Left cardiac atrium (tissue), 4 donors: ENCODE measurements at regions not wholly inside any gene's neighbourhood (a gene's known extent, or its start where the extent isn't known, plus 50 kb on each side); places are given as distances from the start of the nearest gene placed in this dataset.
"Not testable (repeated sequence)": the region's sequence is repeated elsewhere in the genome, so short reads cannot be mapped to it uniquely, and the experiment has no call there.

Experiments used
- ATAC-seq, 2 donors: fragments of 200-7000 bp; cut with Tn5 transposase; one replicate each; pipeline ENCODE4 v1.9.1; 2020; ENCODE audit warnings: mild to moderate bottlenecking in 2 of 2, moderate library complexity in 2 of 2
- DNase-seq: peaks from one replicate; pipeline ENCODE4 v3.0.0-alpha.2; 2020
- intact Hi-C, 2 donors: fragments of 100-400 bp; cut with DNase I; formaldehyde crosslinking; loops; one replicate each; pipeline versions ENCODE4 v1.14.1 to v1.15.1; 2022 to 2023
- donor health status: DM: no; HTN: yes; CAD: no.
- donor health status: DM: no; HTN: yes; CAD: no; lungs with severe emphysema.
- donor health status: DM: yes; HTN: yes; CAD: no.
- donor health status: Dilated cardiomyopathy.

- intact Hi-C loops = no loop called here
- ATAC-seq (no peak), DNase-seq (no peak)
Measured at GRCh38 chr22:48929276-48929790, 898.3 kb downstream of the BRD1 start.

GRCh38 chr22:48927591-48927990 lies 900.1 kb downstream of the BRD1 start:
- intact Hi-C loops = no loop called here
- DNase-seq (no peak), ATAC-seq (no peak)

GRCh38 chr22:48926643-48927042 lies 901.0 kb downstream of the BRD1 start:
- intact Hi-C loops = no loop called here
- DNase-seq (no peak), ATAC-seq (no peak)

- intact Hi-C loops = no loop called here
- no peak for DNase-seq
Measured at GRCh38 chr22:48926136-48926535, 901.5 kb downstream of the BRD1 start.

GRCh38 chr22:48925450-48925849 lies 902.2 kb downstream of the BRD1 start:
- DNase-seq (no peak), ATAC-seq (no peak)
- intact Hi-C loops = no loop called here

More at GRCh38 chr22:48926136-48926535, 901.5 kb downstream of the BRD1 start:
- no peak for ATAC-seq

GRCh38 chr22:48923996-48924395 lies 903.7 kb downstream of the BRD1 start:
- no peak for DNase-seq
- intact Hi-C loops = no loop called here
- ATAC-seq = no peak

- intact Hi-C loops = no loop called here
- DNase-seq (no peak), ATAC-seq (no peak)
Measured at GRCh38 chr22:48923165-48923865, 904.4 kb downstream of the BRD1 start.

GRCh38 chr22:48921411-48921903 lies 906.2 kb downstream of the BRD1 start:
- no peak for ATAC-seq

GRCh38 chr22:48920776-48921241 lies 906.9 kb downstream of the BRD1 start:
- DNase-seq (no peak), ATAC-seq (no peak)
- intact Hi-C loops = no loop called here

More at GRCh38 chr22:48921411-48921903, 906.2 kb downstream of the BRD1 start:
- no peak for DNase-seq
- intact Hi-C loops = no loop called here

- DNase-seq (no peak), ATAC-seq (no peak)
- intact Hi-C loops = no loop called here
Measured at GRCh38 chr22:48919851-48920589, 907.7 kb downstream of the BRD1 start.

- ATAC-seq (no peak), DNase-seq (no peak)
- intact Hi-C loops = no loop called here
Measured at GRCh38 chr22:48919187-48919590, 908.5 kb downstream of the BRD1 start.

GRCh38 chr22:48918585-48919186 lies 909.0 kb downstream of the BRD1 start:
- DNase-seq (no peak), ATAC-seq (no peak)
- intact Hi-C loops = no loop called here

GRCh38 chr22:48912356-48913066 lies 915.2 kb downstream of the BRD1 start:
- DNase-seq, intact Hi-C loops, ATAC-seq: not testable (repeated sequence)

- intact Hi-C loops, ATAC-seq, DNase-seq: not testable (repeated sequence)
Measured at GRCh38 chr22:48911647-48912046, 916.0 kb downstream of the BRD1 start.

- ATAC-seq, intact Hi-C loops, DNase-seq: not testable (repeated sequence)
Measured at GRCh38 chr22:48911067-48911466, 916.6 kb downstream of the BRD1 start.

- ATAC-seq (no peak), DNase-seq (no peak)
- intact Hi-C loops = no loop called here
Measured at GRCh38 chr22:48908547-48908946, 919.1 kb downstream of the BRD1 start.

- intact Hi-C loops = no loop called here
- ATAC-seq = no peak
- no peak for DNase-seq
Measured at GRCh38 chr22:48907591-48907990, 920.1 kb downstream of the BRD1 start.

- ATAC-seq (no peak), DNase-seq (no peak)
- intact Hi-C loops = no loop called here
Measured at GRCh38 chr22:48906216-48906835, 921.3 kb downstream of the BRD1 start.
